Pancreas (tissue), 10 donors: ENCODE measurements at regions not wholly inside any gene's neighbourhood (a gene's known extent, or its start where the extent isn't known, plus 50 kb on each side); places are given as distances from the start of the nearest gene placed in this dataset.
"Not testable (repeated sequence)": the region's sequence is repeated elsewhere in the genome, so short reads cannot be mapped to it uniquely, and the experiment has no call there.

Source experiments
- ATAC-seq, 4 donors: fragments of 200-7000 bp; cut with Tn5 transposase; one replicate each; pipeline versions ENCODE4 v1.8.0 to v1.9.1; 2020; ENCODE audit warnings: mild to moderate bottlenecking in 4 of 4, moderate library complexity in 4 of 4
- DNase-seq, 6 donors: peaks; one replicate each; pipeline ENCODE4 v3.0.0-alpha.2; 2020
- FAIRE-seq: peaks from 2 replicates; lab custom pipeline; 2012; peaks lifted over from hg19 to GRCh38; lab: Jason Lieb, UNC
- H3K27ac ChIP-seq, 4 donors: fragments of 200-600 bp; sonication (generic); 1 replicate in 3 of 4; 2 replicates in 1 of 4; pipeline versions ENCODE4 v1.5.0 to v1.8.0; 2020
- H3K27me3 ChIP-seq, 4 donors: fragments of 200-600 bp; one replicate each; pipeline ENCODE4 v1.8.0; 2021
- H3K36me3 ChIP-seq, 3 donors: fragments of 200-600 bp; sonication (generic) in 1 of 3; one replicate each; pipeline versions ENCODE4 v1.5.0 to v1.8.0; 2020 to 2021
- H3K4me1 ChIP-seq, 3 donors: fragments of 200-600 bp; one replicate each; pipeline ENCODE4 v1.8.0; 2021
- H3K4me3 ChIP-seq, 4 donors: fragments of 200-600 bp; sonication (generic) in 2 of 4; one replicate each; pipeline versions ENCODE4 v1.5.0 to v1.8.0; 2020 to 2021
- H3K9me3 ChIP-seq, 4 donors: fragments of 200-600 bp; one replicate each; pipeline ENCODE4 v1.8.0; 2021
- CTCF ChIP-seq, 4 donors: fragments of 200-600 bp; sonication (generic) in 3 of 4; IDR thresholded peaks; one replicate each; pipeline versions ENCODE4 v1.5.0 to v1.8.0; 2021; ENCODE audit warnings: antibody characterized with exemption in 4 of 4
- WGBS, 2 donors: extraction: QIAGEN DNeasy Blood & Tissue Kit; methylation state at CpG; one replicate each; pipeline ENCODE4 v1.1.7; 2013; 5-methylcytosine and 5-hydroxymethylcytosine counted together
- intact Hi-C, 3 donors: fragments of 100-400 bp; cut with DNase I; formaldehyde crosslinking; loops; one replicate each; pipeline versions ENCODE4 v1.11.1 to v1.14.2; 2022
- donor health status: healthy with polysubstance abuse.
- donor health status: DM: no; HTN: no; CAD: no; lungs with moderate emphysema.
- donor health status: DM: no; HTN: no; CAD: no.
- donor health status: control.
- donor health status: control.
- donor health status: Bipolar disorder and iron deficiency.
- donor health status: DM: yes; HTN: yes; CAD: no.
- donor health status: DM: no; HTN: no; CAD: no.
- donor health status: DM: no; HTN: no; CAD: no.
- donor health status: DM: yes; HTN: yes; CAD: no.

GRCh38 chr5:121485281-121485680 lies 366.4 kb upstream of the FTMT start:
- Histone ChIP-seq H3K9me3 (no peaks in the 10 kb centered on the region), H3K36me3 (no peaks in the 10 kb centered on the region), H3K4me3 (no peak overlapping the region), H3K4me1 (no peaks in the 10 kb centered on the region), H3K27ac (no peak overlapping the region), H3K27me3 (no peaks in the 10 kb centered on the region)
- WGBS, 2 donors, result 56 to 65% methylated on average over 5 of the region's 5 CpGs
- no peak for FAIRE-seq
- no peak for ATAC-seq
- intact Hi-C loops, result no loop called here
- no peak for TF ChIP-seq CTCF (IDR thresholded peaks at IDR 0.05)
- no peak for DNase-seq

- H3K27me3 ChIP-seq, ATAC-seq, intact Hi-C loops, FAIRE-seq, H3K9me3 ChIP-seq, H3K36me3 ChIP-seq, H3K27ac ChIP-seq, DNase-seq, H3K4me3 ChIP-seq, H3K4me1 ChIP-seq: not testable (repeated sequence)
- 84 to 96% methylated on average over 2 of the region's 2 CpGs for WGBS, 2 donors
Observed at GRCh38 chr5:121485999-121486398, 365.7 kb upstream of the FTMT start.

GRCh38 chr5:121489972-121490371 lies 361.7 kb upstream of the FTMT start:
- H3K9me3 ChIP-seq, result no peaks in the 10 kb centered on the region
- H3K4me3 ChIP-seq, result no peak overlapping the region
- no peak overlapping the region for H3K27ac ChIP-seq
- TF ChIP-seq CTCF (IDR thresholded peaks at IDR 0.05), result no peak
- intact Hi-C loops, result no loop called here
- DNase-seq (no peak), FAIRE-seq (no peak), ATAC-seq (no peak)
- H3K4me1 ChIP-seq, result no peaks in the 10 kb centered on the region
- no peaks in the 10 kb centered on the region for H3K27me3 ChIP-seq
- no peaks in the 10 kb centered on the region for H3K36me3 ChIP-seq

GRCh38 chr5:121497176-121497575 lies 354.5 kb upstream of the FTMT start:
- H3K36me3 ChIP-seq, result no peaks in the 10 kb centered on the region
- no peaks in the 10 kb centered on the region for H3K9me3 ChIP-seq
- H3K4me3 ChIP-seq, result no peak overlapping the region
- intact Hi-C loops, result no loop called here
- H3K27me3 ChIP-seq, result no peaks in the 10 kb centered on the region
- H3K4me1 ChIP-seq, result no peaks in the 10 kb centered on the region
- 44 to 47% methylated on average over 1 of the region's 1 CpG for WGBS, 2 donors
- ATAC-seq (no peak), FAIRE-seq (no peak), DNase-seq (no peak)
- no peak overlapping the region for H3K27ac ChIP-seq
- TF ChIP-seq CTCF (IDR thresholded peaks at IDR 0.05), result no peak

GRCh38 chr5:121500310-121500709 lies 351.4 kb upstream of the FTMT start:
- Histone ChIP-seq H3K27me3 (no peaks in the 10 kb centered on the region), H3K4me1 (no peaks in the 10 kb centered on the region), H3K27ac (no peak overlapping the region), H3K36me3 (no peaks in the 10 kb centered on the region), H3K9me3 (no peaks in the 10 kb centered on the region), H3K4me3 (no peak overlapping the region)
- FAIRE-seq (no peak), ATAC-seq (no peak), DNase-seq (no peak)
- TF ChIP-seq CTCF (IDR thresholded peaks at IDR 0.05), result no peak
- intact Hi-C loops, result no loop called here
- 75 to 76% methylated on average over 2 of the region's 2 CpGs for WGBS, 2 donors
